CD8-positive, alpha-beta memory T cell (primary cell): ENCODE measurements at regions not wholly inside any gene's neighbourhood (a gene's known extent, or its start where the extent isn't known, plus 50 kb on each side); places are given as distances from the start of the nearest gene placed in this dataset.

Source experiments
- CTCF ChIA-PET: fragments of 350-600 bp; sonication (Branson Sonifier 250); formaldehyde crosslinking; loops from one replicate; lab custom pipeline; 2021; ENCODE audit warnings: antibody characterized with exemption; lab: Charles Lee
- POLR2A ChIA-PET: fragments of 350-600 bp; sonication (Branson Sonifier 250); formaldehyde crosslinking; loops from one replicate; lab custom pipeline; 2021; ENCODE audit warnings: antibody characterized with exemption; lab: Charles Lee
- DNase-seq, 5 donors: peaks; one replicate each; pipeline versions ENCODE4 v3.0.0 to v3.0.0-alpha.2; 2020 to 2022; ENCODE audit warnings: mixed read lengths in 1 of 5
- H3K27ac ChIP-seq: one replicate; pipeline ENCODE4 v1.7.0; 2013; ENCODE audit warnings: low read depth, mild to moderate bottlenecking, low read length, moderate library complexity
- H3K27me3 ChIP-seq: 2 replicates; pipeline ENCODE4 v1.7.0; 2013; ENCODE audit warnings: low read length, mild to moderate bottlenecking; ENCODE audit not compliant: insufficient read depth, poor library complexity, severe bottlenecking
- H3K36me3 ChIP-seq: 2 replicates; pipeline ENCODE4 v1.7.0; 2013; ENCODE audit warnings: mild to moderate bottlenecking, low read length, moderate library complexity; ENCODE audit not compliant: insufficient read depth
- H3K4me1 ChIP-seq: 2 replicates; pipeline ENCODE4 v1.7.0; 2013; ENCODE audit warnings: mild to moderate bottlenecking, low read length, moderate library complexity; ENCODE audit not compliant: insufficient read depth
- H3K4me3 ChIP-seq: 2 replicates; pipeline ENCODE4 v1.7.0; 2013; ENCODE audit warnings: mild to moderate bottlenecking, low read length
- H3K9me3 ChIP-seq: 2 replicates; pipeline ENCODE4 v1.7.0; 2013; ENCODE audit warnings: mild to moderate bottlenecking, low read length
- H3K27ac Mint-ChIP-seq, 8 donors: one replicate each; pipeline ENCODE4 v1.8.0; 2020 to 2021; ENCODE audit warnings: mixed read lengths in 8 of 8, mild to moderate bottlenecking in 6 of 8, inconsistent platforms in 3 of 8, moderate library complexity in 3 of 8
- H3K27me3 Mint-ChIP-seq, 2 donors: one replicate each; pipeline ENCODE4 v1.8.0; 2020 to 2021; ENCODE audit warnings: mixed read lengths in 2 of 2, mild to moderate bottlenecking in 1 of 2, moderate library complexity in 1 of 2
- H3K36me3 Mint-ChIP-seq, 3 donors: one replicate each; pipeline ENCODE4 v1.8.0; 2020 to 2021; ENCODE audit warnings: mixed read lengths in 3 of 3, inconsistent platforms in 1 of 3, mild to moderate bottlenecking in 1 of 3
- H3K4me1 Mint-ChIP-seq, 3 donors: one replicate each; pipeline ENCODE4 v1.8.0; 2020 to 2021; ENCODE audit warnings: mixed read lengths in 3 of 3, inconsistent platforms in 1 of 3, mild to moderate bottlenecking in 1 of 3
- H3K4me3 Mint-ChIP-seq, 7 donors: one replicate each; pipeline ENCODE4 v1.8.0; 2020 to 2021; ENCODE audit warnings: mixed read lengths in 7 of 7, mild to moderate bottlenecking in 6 of 7, moderate library complexity in 4 of 7, inconsistent platforms in 2 of 7
- H3K9me3 Mint-ChIP-seq, 5 donors: one replicate each; pipeline ENCODE4 v1.8.0; 2020 to 2022; ENCODE audit warnings: mixed read lengths in 5 of 5, mild to moderate bottlenecking in 3 of 5, moderate library complexity in 2 of 5, inconsistent platforms in 1 of 5

GRCh38 chrX:39112143-39112542 lies 310.9 kb downstream of the MID1IP1 start:
- Mint-ChIP-seq H3K9me3 (peaks cover 6 to 19% (median 10%) of the 10 kb centered on the region in 5 donors), H3K27ac (no peak overlapping the region)

GRCh38 chrX:39115166-39115565 lies 313.9 kb downstream of the MID1IP1 start:
- Mint-ChIP-seq H3K9me3 (peaks cover 6 to 19% (median 8%) of the 10 kb centered on the region in 5 donors), H3K4me1 (no peaks in the 10 kb centered on the region), H3K36me3 (no peaks in the 10 kb centered on the region), H3K4me3 (no peak overlapping the region), H3K27ac (no peak overlapping the region), H3K27me3 (peaks cover 30 to 37% of the 10 kb centered on the region in 2 donors)
- H3K4me3 ChIP-seq = no peak overlapping the region
- no peaks in the 10 kb centered on the region for H3K9me3 ChIP-seq
- H3K27me3 ChIP-seq = no peaks in the 10 kb centered on the region
- ChIA-PET POLR2A (no interaction called here), CTCF (no interaction called here)
- no peaks in the 10 kb centered on the region for H3K36me3 ChIP-seq
- no peak for DNase-seq
- H3K27ac ChIP-seq = no peak overlapping the region
- no peaks in the 10 kb centered on the region for H3K4me1 ChIP-seq

More at GRCh38 chrX:39112143-39112542, 310.9 kb downstream of the MID1IP1 start:
- H3K27me3 ChIP-seq = no peaks in the 10 kb centered on the region
- ChIA-PET CTCF (no interaction called here), POLR2A (no interaction called here)
- no peaks in the 10 kb centered on the region for H3K9me3 ChIP-seq
- no peak overlapping the region for H3K4me3 ChIP-seq
- H3K4me3 Mint-ChIP-seq = no peak overlapping the region
- H3K4me1 ChIP-seq = no peaks in the 10 kb centered on the region
- H3K36me3 ChIP-seq = no peaks in the 10 kb centered on the region
- DNase-seq = no peak
- H3K4me1 Mint-ChIP-seq = no peaks in the 10 kb centered on the region
- peaks cover 27 to 30% of the 10 kb centered on the region in 2 donors for H3K27me3 Mint-ChIP-seq
- no peaks in the 10 kb centered on the region for H3K36me3 Mint-ChIP-seq
- no peak overlapping the region for H3K27ac ChIP-seq

- no peak overlapping the region for H3K4me3 Mint-ChIP-seq
These were observed 315.8 kb downstream of the MID1IP1 start for GRCh38 chrX:39117101-39117500.

GRCh38 chrX:39121903-39122302 lies 320.6 kb downstream of the MID1IP1 start:
- Mint-ChIP-seq H3K4me1 (no peaks in the 10 kb centered on the region), H3K27ac (no peak overlapping the region), H3K9me3 (no peaks in the 10 kb centered on the region), H3K36me3 (no peaks in the 10 kb centered on the region), H3K27me3 (peaks cover 14 to 36% of the 10 kb centered on the region in 2 donors), H3K4me3 (no peak overlapping the region)
- ChIA-PET CTCF (no interaction called here), POLR2A (no interaction called here)
- Histone ChIP-seq H3K27ac (no peak overlapping the region), H3K9me3 (no peaks in the 10 kb centered on the region), H3K4me1 (no peaks in the 10 kb centered on the region), H3K4me3 (no peak overlapping the region), H3K36me3 (no peaks in the 10 kb centered on the region), H3K27me3 (no peaks in the 10 kb centered on the region)
- DNase-seq = no peak

More at GRCh38 chrX:39117101-39117500, 315.8 kb downstream of the MID1IP1 start:
- H3K27me3 ChIP-seq = no peaks in the 10 kb centered on the region
- no peak overlapping the region for H3K4me3 ChIP-seq
- Mint-ChIP-seq H3K4me1 (no peaks in the 10 kb centered on the region), H3K27me3 (peaks cover 28 to 42% of the 10 kb centered on the region in 2 donors), H3K9me3 (peaks cover under 1 to 7% (median 4%) of the 10 kb centered on the region in 5 donors), H3K27ac (no peak overlapping the region), H3K36me3 (no peaks in the 10 kb centered on the region)
- DNase-seq = no peak
- no peak overlapping the region for H3K27ac ChIP-seq
- H3K36me3 ChIP-seq = no peaks in the 10 kb centered on the region
- H3K9me3 ChIP-seq = no peaks in the 10 kb centered on the region
- ChIA-PET POLR2A (no interaction called here), CTCF (no interaction called here)
- no peaks in the 10 kb centered on the region for H3K4me1 ChIP-seq

- no peaks in the 10 kb centered on the region for H3K4me1 Mint-ChIP-seq
- Histone ChIP-seq H3K4me3 (no peak overlapping the region), H3K27ac (no peak overlapping the region), H3K4me1 (no peaks in the 10 kb centered on the region), H3K27me3 (no peaks in the 10 kb centered on the region), H3K36me3 (no peaks in the 10 kb centered on the region), H3K9me3 (no peaks in the 10 kb centered on the region)
- ChIA-PET CTCF (no interaction called here), POLR2A (no interaction called here)
- peaks cover 4 to 19% of the 10 kb centered on the region in 2 donors for H3K27me3 Mint-ChIP-seq
- no peak overlapping the region for H3K4me3 Mint-ChIP-seq
- H3K27ac Mint-ChIP-seq = no peak overlapping the region
- peaks cover 0 to 1% (median 0%) of the 10 kb centered on the region in 5 donors for H3K9me3 Mint-ChIP-seq
- no peak for DNase-seq
- no peaks in the 10 kb centered on the region for H3K36me3 Mint-ChIP-seq
These were observed 324.6 kb downstream of the MID1IP1 start for GRCh38 chrX:39125834-39126233.

GRCh38 chrX:39133971-39134370 lies 332.7 kb downstream of the MID1IP1 start:
- H3K4me1 ChIP-seq = no peaks in the 10 kb centered on the region
- ChIA-PET POLR2A (no interaction called here), CTCF (no interaction called here)
- no peak overlapping the region for H3K4me3 ChIP-seq
- H3K9me3 ChIP-seq = no peaks in the 10 kb centered on the region
- Mint-ChIP-seq H3K27ac (peak overlapping the region in 1 of 8 donors; percentile 29), H3K9me3 (peaks cover 0 to 3% (median 0%) of the 10 kb centered on the region in 5 donors), H3K4me1 (no peaks in the 10 kb centered on the region), H3K4me3 (no peak overlapping the region), H3K36me3 (peaks cover 0 to 3% (median 0%) of the 10 kb centered on the region in 3 donors), H3K27me3 (peaks cover 3% of the 10 kb centered on the region in 2 donors)
- no peaks in the 10 kb centered on the region for H3K27me3 ChIP-seq
- H3K36me3 ChIP-seq = no peaks in the 10 kb centered on the region
- no peak overlapping the region for H3K27ac ChIP-seq
- no peak for DNase-seq

GRCh38 chrX:39137363-39137954 lies 336.2 kb downstream of the MID1IP1 start:
- Histone ChIP-seq H3K36me3 (no peaks in the 10 kb centered on the region), H3K27me3 (no peaks in the 10 kb centered on the region), H3K4me1 (no peaks in the 10 kb centered on the region), H3K27ac (no peak overlapping the region), H3K9me3 (no peaks in the 10 kb centered on the region), H3K4me3 (no peak overlapping the region)
- peaks cover 3 to 5% of the 10 kb centered on the region in 2 donors for H3K27me3 Mint-ChIP-seq
- no peak overlapping the region for H3K4me3 Mint-ChIP-seq
- CTCF ChIA-PET = no interaction called here
- no peaks in the 10 kb centered on the region for H3K9me3 Mint-ChIP-seq
- no peak overlapping the region for H3K27ac Mint-ChIP-seq
- no peaks in the 10 kb centered on the region for H3K4me1 Mint-ChIP-seq
- POLR2A ChIA-PET = no interaction called here
- no peaks in the 10 kb centered on the region for H3K36me3 Mint-ChIP-seq
- no peak for DNase-seq

GRCh38 chrX:39140581-39140980 lies 339.3 kb downstream of the MID1IP1 start:
- Histone ChIP-seq H3K4me3 (no peak overlapping the region), H3K27me3 (no peaks in the 10 kb centered on the region), H3K36me3 (no peaks in the 10 kb centered on the region), H3K4me1 (no peaks in the 10 kb centered on the region), H3K27ac (no peak overlapping the region), H3K9me3 (no peaks in the 10 kb centered on the region)
- no peaks in the 10 kb centered on the region for H3K36me3 Mint-ChIP-seq
- CTCF ChIA-PET = no interaction called here
- POLR2A ChIA-PET = no interaction called here
- no peaks in the 10 kb centered on the region for H3K4me1 Mint-ChIP-seq
- H3K4me3 Mint-ChIP-seq = no peak overlapping the region
- H3K27me3 Mint-ChIP-seq = peaks cover 12 to 13% of the 10 kb centered on the region in 2 donors
- DNase-seq = no peak
- H3K9me3 Mint-ChIP-seq = no peaks in the 10 kb centered on the region
- no peak overlapping the region for H3K27ac Mint-ChIP-seq
